Panc1 (cell line): ENCODE measurements at regions not wholly inside any gene's neighbourhood (a gene's known extent, or its start where the extent isn't known, plus 50 kb on each side); places are given as distances from the start of the nearest gene placed in this dataset.

ENCODE experiments used
- CTCF ChIP-seq: fragments of 450-650 bp; IDR thresholded peaks from 2 replicates; pipeline ENCODE4 v1.5.1; 2017; ENCODE audit warnings: mild to moderate bottlenecking
- POLR2AphosphoS5 ChIP-seq: IDR thresholded peaks from 2 replicates; pipeline ENCODE4 v1.6.1; 2012; ENCODE audit warnings: mild to moderate bottlenecking, low read depth, low read length, moderate library complexity

- TF ChIP-seq CTCF (no peak), POLR2AphosphoS5 (no peak)
Measured at GRCh38 chr3:83193526-83193925, 1432.1 kb upstream of the GBE1 start.
